ENCODE measurements at regions not wholly inside any gene's neighbourhood (a gene's known extent, or its start where the extent isn't known, plus 50 kb on each side); places are given as distances from the start of the nearest gene placed in this dataset.
"Not testable (repeated sequence)": the region's sequence is repeated elsewhere in the genome, so short reads cannot be mapped to it uniquely, and the experiment has no call there.

DNA sequence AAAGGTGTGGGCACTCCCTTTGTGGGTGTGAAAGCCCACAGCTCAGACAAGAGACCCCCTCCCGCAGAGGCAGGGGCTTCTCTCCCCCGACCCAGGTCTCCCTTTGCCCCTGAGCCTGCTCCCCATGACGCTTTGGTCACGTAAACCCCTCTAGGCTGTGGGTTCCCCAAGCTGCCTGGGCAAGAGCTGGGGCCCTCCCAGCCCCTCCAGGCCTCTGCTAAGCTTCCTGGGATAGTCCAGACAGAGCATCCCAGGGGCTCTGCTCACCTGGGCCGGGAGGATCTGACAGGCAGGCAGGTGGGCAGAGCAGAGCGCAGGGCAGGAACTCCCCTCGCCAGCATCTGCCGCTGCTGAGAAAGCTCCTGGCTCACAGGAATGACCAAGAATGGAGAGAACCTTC is 177.3 kb downstream of the BANP start:
- ATAC-seq (no peak), DNase-seq (no peak)
- no peak for TF ChIP-seq CTCF (IDR thresholded peaks at IDR 0.05)
- H3K9me3 Mint-ChIP-seq: no peaks in the 10 kb centered on the region
- H3K27me3 Mint-ChIP-seq: no peaks in the 10 kb centered on the region
- H3K27ac Mint-ChIP-seq: no peak overlapping the region
- POLR2A ChIA-PET: no interaction called here
- no peak overlapping the region for H3K4me3 Mint-ChIP-seq
- no peaks in the 10 kb centered on the region for H3K4me1 Mint-ChIP-seq (ENCODE audit: low read depth)
- H3K36me3 Mint-ChIP-seq (ENCODE audit: low read depth): no peaks in the 10 kb centered on the region
- intact Hi-C loops (cut with micrococcal nuclease): no loop called here
- CTCF ChIA-PET: no interaction called here

GRCh38 chr16:88129133-88129532 is 177.9 kb downstream of the BANP start:
- intact Hi-C loops (cut with micrococcal nuclease); H3K9me3 Mint-ChIP-seq; H3K27me3 Mint-ChIP-seq; H3K4me1 Mint-ChIP-seq (ENCODE audit: low read depth); POLR2A ChIA-PET; CTCF ChIA-PET; H3K4me3 Mint-ChIP-seq; DNase-seq; H3K27ac Mint-ChIP-seq; H3K36me3 Mint-ChIP-seq (ENCODE audit: low read depth); ATAC-seq: not testable (repeated sequence)

- intact Hi-C loops (cut with micrococcal nuclease): no loop called here
- Mint-ChIP-seq H3K27ac (no peak overlapping the region), H3K4me3 (no peak overlapping the region), H3K4me1 (ENCODE audit: low read depth) (no peaks in the 10 kb centered on the region), H3K27me3 (no peaks in the 10 kb centered on the region), H3K36me3 (ENCODE audit: low read depth) (no peaks in the 10 kb centered on the region), H3K9me3 (no peaks in the 10 kb centered on the region)
- no peak for TF ChIP-seq CTCF (IDR thresholded peaks at IDR 0.05)
- CTCF ChIA-PET: no interaction called here
- POLR2A ChIA-PET: no interaction called here
- DNase-seq (no peak), ATAC-seq (no peak)
These were observed 178.8 kb downstream of the BANP start for GRCh38 chr16:88130016-88130415.

DNA sequence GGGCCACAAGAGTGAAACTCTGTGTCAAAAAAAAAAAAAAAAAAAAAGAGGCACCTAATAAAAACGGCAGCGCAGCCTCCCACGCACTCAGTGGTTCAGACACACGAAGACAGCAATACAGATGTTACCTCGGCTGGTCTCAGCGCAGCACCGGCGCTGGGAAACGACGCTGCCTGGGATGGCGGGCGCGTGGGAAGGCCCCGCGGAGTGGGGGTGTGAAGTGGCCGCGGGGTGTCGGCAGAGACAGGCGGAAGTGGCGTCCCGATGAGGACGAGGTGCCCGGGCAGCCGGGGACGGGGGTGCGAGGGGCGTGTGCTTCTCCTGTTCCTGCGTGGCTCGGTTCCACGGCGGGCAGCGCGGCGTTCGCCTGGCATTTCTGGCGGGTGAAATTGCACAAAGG is 179.4 kb downstream of the BANP start:
- intact Hi-C loops (cut with micrococcal nuclease): no loop called here
- no peak for ATAC-seq
- TF ChIP-seq CTCF (IDR thresholded peaks at IDR 0.05): no peak

GRCh38 chr16:88131256-88131655 is 180.0 kb downstream of the BANP start:
- intact Hi-C loops (cut with micrococcal nuclease): no loop called here
- no peak overlapping the region for H3K27ac Mint-ChIP-seq
- POLR2A ChIA-PET: no interaction called here
- ATAC-seq: no peak
- no peak overlapping the region for H3K4me3 Mint-ChIP-seq
- H3K27me3 Mint-ChIP-seq: no peaks in the 10 kb centered on the region
- H3K9me3 Mint-ChIP-seq: no peaks in the 10 kb centered on the region
- CTCF ChIA-PET: no interaction called here
- no peaks in the 10 kb centered on the region for H3K4me1 Mint-ChIP-seq (ENCODE audit: low read depth)
- no peak for TF ChIP-seq CTCF (IDR thresholded peaks at IDR 0.05)
- H3K36me3 Mint-ChIP-seq (ENCODE audit: low read depth): no peaks in the 10 kb centered on the region
- no peak for DNase-seq

More for the DNA sequence above, 179.4 kb downstream of the BANP start:
- Mint-ChIP-seq H3K4me3 (no peak overlapping the region), H3K36me3 (ENCODE audit: low read depth) (no peaks in the 10 kb centered on the region), H3K9me3 (no peaks in the 10 kb centered on the region), H3K27ac (no peak overlapping the region), H3K27me3 (no peaks in the 10 kb centered on the region), H3K4me1 (ENCODE audit: low read depth) (no peaks in the 10 kb centered on the region)
- ChIA-PET POLR2A (no interaction called here), CTCF (no interaction called here)
- DNase-seq: no peak

- Mint-ChIP-seq H3K4me1 (ENCODE audit: low read depth) (no peaks in the 10 kb centered on the region), H3K36me3 (ENCODE audit: low read depth) (no peaks in the 10 kb centered on the region), H3K4me3 (no peak overlapping the region), H3K27me3 (no peaks in the 10 kb centered on the region), H3K9me3 (no peaks in the 10 kb centered on the region), H3K27ac (no peak overlapping the region)
- ATAC-seq (no peak), DNase-seq (no peak)
- ChIA-PET POLR2A (no interaction called here), CTCF (no interaction called here)
- intact Hi-C loops (cut with micrococcal nuclease): no loop called here
- no peak for TF ChIP-seq CTCF (IDR thresholded peaks at IDR 0.05)
These were observed 180.7 kb downstream of the BANP start for GRCh38 chr16:88131966-88132365.

Data from activated CD8-positive, alpha-beta T cell treated with anti-CD3 and anti-CD28 coated beads for 36 hours (primary cell).